ENCODE measurements at regions not wholly inside any gene's neighbourhood (a gene's known extent, or its start where the extent isn't known, plus 50 kb on each side); places are given as distances from the start of the nearest gene placed in this dataset.

- H3K9ac ChIP-seq (ENCODE audit: low read length): no peak overlapping the region
- H3K36me3 ChIP-seq (ENCODE audit: insufficient read depth, low read length): no peaks in the 10 kb centered on the region
- no peak overlapping the region for H3K4me3 ChIP-seq (ENCODE audit: low read length)
- H3K27me3 ChIP-seq (ENCODE audit: insufficient read depth, low read depth, low read length): no peaks in the 10 kb centered on the region
- H3K79me2 ChIP-seq (replicated peaks; ENCODE audit: insufficient read depth, low read length): no peaks in the 10 kb centered on the region
- no peak overlapping the region for H3K4me2 ChIP-seq (ENCODE audit: low read length)
- H3K9me3 ChIP-seq (ENCODE audit: low read length): no peaks in the 10 kb centered on the region
- H3K9me2 ChIP-seq (ENCODE audit: insufficient read depth, low read length): no peaks in the 10 kb centered on the region
- no peak overlapping the region for H2AFZ ChIP-seq (ENCODE audit: low read depth, low read length)
- H4K20me1 ChIP-seq (ENCODE audit: insufficient read depth): no peaks in the 10 kb centered on the region
- H3F3A ChIP-seq (ENCODE audit: insufficient read depth, low read length, poor library complexity, severe bottlenecking): no peaks in the 10 kb centered on the region
- TF ChIP-seq EZH2 (IDR thresholded peaks at IDR 0.05; ENCODE audit: borderline replicate concordance, insufficient read depth, low read length, poor library complexity, severe bottlenecking) (no peak), REST (IDR thresholded peaks at IDR 0.05; ENCODE audit: borderline replicate concordance) (no peak), TAF1 (IDR thresholded peaks at IDR 0.05; ENCODE audit: low read depth) (no peak), MXI1 (conservative IDR thresholded peaks at IDR 0.05; ENCODE audit: poor library complexity, severe bottlenecking) (no peak), POLR2AphosphoS5 (IDR thresholded peaks at IDR 0.05) (no peak), EP300 (conservative IDR thresholded peaks at IDR 0.05; ENCODE audit: poor library complexity, severe bottlenecking) (no peak), SMC3 (conservative IDR thresholded peaks at IDR 0.05; ENCODE audit: poor library complexity) (no peak), CTCF (IDR thresholded peaks at IDR 0.05; ENCODE audit: poor library complexity, severe bottlenecking) (no peak), RAD21 (conservative IDR thresholded peaks at IDR 0.05) (no peak)
- H3K27ac ChIP-seq (ENCODE audit: low read length): no peak overlapping the region
Observed at GRCh38 chr6:100155141-100155540, 161.1 kb upstream of the MCHR2 start.

- no peaks in the 10 kb centered on the region for H3K9me2 ChIP-seq (ENCODE audit: insufficient read depth, low read length)
- no peak overlapping the region for H3K9ac ChIP-seq (ENCODE audit: low read length)
- H3K36me3 ChIP-seq (ENCODE audit: insufficient read depth, low read length): no peaks in the 10 kb centered on the region
- no peaks in the 10 kb centered on the region for H3K79me2 ChIP-seq (replicated peaks; ENCODE audit: insufficient read depth, low read length)
- H3K4me3 ChIP-seq (ENCODE audit: low read length): no peak overlapping the region
- no peaks in the 10 kb centered on the region for H3K9me3 ChIP-seq (ENCODE audit: low read length)
- no peak for TF ChIP-seq RAD21 (conservative IDR thresholded peaks at IDR 0.05)
- no peak for TF ChIP-seq EP300 (conservative IDR thresholded peaks at IDR 0.05; ENCODE audit: poor library complexity, severe bottlenecking)
- TF ChIP-seq REST (IDR thresholded peaks at IDR 0.05; ENCODE audit: borderline replicate concordance): no peak
- no peak for TF ChIP-seq POLR2AphosphoS5 (IDR thresholded peaks at IDR 0.05)
- TF ChIP-seq SMC3 (conservative IDR thresholded peaks at IDR 0.05; ENCODE audit: poor library complexity): no peak
- TF ChIP-seq EZH2 (IDR thresholded peaks at IDR 0.05; ENCODE audit: borderline replicate concordance, insufficient read depth, low read length, poor library complexity, severe bottlenecking): no peak
- no peak for TF ChIP-seq TAF1 (IDR thresholded peaks at IDR 0.05; ENCODE audit: low read depth)
- no peak for TF ChIP-seq CTCF (IDR thresholded peaks at IDR 0.05; ENCODE audit: poor library complexity, severe bottlenecking)
- no peak for TF ChIP-seq MXI1 (conservative IDR thresholded peaks at IDR 0.05; ENCODE audit: poor library complexity, severe bottlenecking)
- H4K20me1 ChIP-seq (ENCODE audit: insufficient read depth): no peaks in the 10 kb centered on the region
- no peak overlapping the region for H2AFZ ChIP-seq (ENCODE audit: low read depth, low read length)
- H3F3A ChIP-seq (ENCODE audit: insufficient read depth, low read length, poor library complexity, severe bottlenecking): no peaks in the 10 kb centered on the region
- no peak overlapping the region for H3K4me2 ChIP-seq (ENCODE audit: low read length)
- no peak overlapping the region for H3K27ac ChIP-seq (ENCODE audit: low read length)
- H3K27me3 ChIP-seq (ENCODE audit: insufficient read depth, low read depth, low read length): no peaks in the 10 kb centered on the region
Observed at GRCh38 chr6:100153636-100154275, 159.7 kb upstream of the MCHR2 start.
